IMR-90 (cell line): ENCODE measurements at regions not wholly inside any gene's neighbourhood (a gene's known extent, or its start where the extent isn't known, plus 50 kb on each side); places are given as distances from the start of the nearest gene placed in this dataset.

Experiments used
- ATAC-seq: fragments of 200-7000 bp; cut with Tn5 transposase; 2 replicates; pipeline ENCODE4 v1.9.1; 2020; ENCODE audit warnings: low read depth, mild to moderate bottlenecking, moderate library complexity
- BruUV-seq: library from RNA; stranded (reverse); fragments of 400-500 nt; replicated peaks from 2 replicates; lab custom pipeline; 2021; lab: Mats Ljungman, UMichigan
- CTCF ChIA-PET: fragments of 300-600 bp; formaldehyde crosslinking; extraction: SDS; loops from one replicate; lab custom pipeline; 2021; ENCODE audit warnings: antibody characterized with exemption; lab: Yijun Ruan, JAX
- POLR2A ChIA-PET: fragments of 300-600 bp; sonication (Branson Sonifier 250); formaldehyde crosslinking; loops from one replicate; lab custom pipeline; 2022; ENCODE audit warnings: antibody characterized with exemption; ENCODE audit not compliant: unreplicated experiment; lab: Charles Lee
- DNase-seq: peaks from one replicate; pipeline ENCODE4 v3.0.0; 2013
- H2AFZ ChIP-seq: replicated peaks from 2 replicates; pipeline ENCODE3; 2013; ENCODE audit warnings: low read length, mild to moderate bottlenecking; ENCODE audit not compliant: poor library complexity
- H2AK5ac ChIP-seq: 2 replicates; pipeline ENCODE4 v1.6.1; 2013; ENCODE audit warnings: low read depth, low read length, inconsistent platforms
- H2AK9ac ChIP-seq: replicated peaks from 2 replicates; pipeline ENCODE3; 2013; ENCODE audit warnings: mild to moderate bottlenecking, low read depth, low read length, moderate library complexity; ENCODE audit not compliant: poor library complexity
- H2BK120ac ChIP-seq: 2 replicates; pipeline ENCODE4 v1.6.1; 2013; ENCODE audit warnings: low read depth, low read length, inconsistent platforms
- H2BK15ac ChIP-seq: 3 replicates; pipeline ENCODE4 v1.6.1; 2013; ENCODE audit warnings: low read depth, low read length, inconsistent platforms
- H2BK20ac ChIP-seq: 2 replicates; pipeline ENCODE4 v1.6.1; 2013; ENCODE audit warnings: low read depth, mild to moderate bottlenecking, inconsistent platforms, low read length, moderate library complexity
- H2BK5ac ChIP-seq: 2 replicates; pipeline ENCODE4 v1.6.1; 2013; ENCODE audit warnings: mild to moderate bottlenecking, low read depth, low read length, inconsistent platforms; ENCODE audit not compliant: poor library complexity, severe bottlenecking
- H3K14ac ChIP-seq: replicated peaks from 2 replicates; pipeline ENCODE4 v1.6.1; 2013; ENCODE audit warnings: low read depth, low read length, inconsistent platforms
- H3K18ac ChIP-seq: 2 replicates; pipeline ENCODE4 v1.6.1; 2013; ENCODE audit warnings: low read depth, low read length, control low read depth
- H3K23ac ChIP-seq: 2 replicates; pipeline ENCODE4 v1.6.1; 2013; ENCODE audit warnings: low read depth, low read length, inconsistent platforms
- H3K27ac ChIP-seq: 2 replicates; pipeline ENCODE4 v1.5.1; 2013; ENCODE audit warnings: mild to moderate bottlenecking, control low read depth, low read length; ENCODE audit not compliant: insufficient read depth
- H3K27me3 ChIP-seq: 2 replicates; pipeline ENCODE4 v1.6.1; 2013; ENCODE audit warnings: low read length; ENCODE audit not compliant: control insufficient read depth, insufficient read depth
- H3K36me3 ChIP-seq: 2 replicates; pipeline ENCODE4 v1.6.1; 2013; ENCODE audit warnings: low read length, mixed read lengths; ENCODE audit not compliant: control insufficient read depth, insufficient read depth
- H3K4ac ChIP-seq: 2 replicates; pipeline ENCODE4 v1.6.1; 2013; ENCODE audit warnings: low read depth, low read length, inconsistent platforms
- H3K4me1 ChIP-seq: 2 replicates; pipeline ENCODE4 v1.6.1; 2013; ENCODE audit warnings: low read length, mixed read lengths; ENCODE audit not compliant: control insufficient read depth, insufficient read depth
- H3K4me2 ChIP-seq: 2 replicates; pipeline ENCODE4 v1.6.1; 2013; ENCODE audit warnings: low read depth, mild to moderate bottlenecking, control low read depth, low read length, moderate library complexity
- H3K4me3 ChIP-seq: 2 replicates; pipeline ENCODE4 v1.5.1; 2013; ENCODE audit warnings: low read depth, mild to moderate bottlenecking, control low read depth, low read length, moderate library complexity; ENCODE audit not compliant: insufficient read depth
- H3K56ac ChIP-seq: 2 replicates; pipeline ENCODE4 v1.6.1; 2013; ENCODE audit warnings: low read length, inconsistent platforms; ENCODE audit not compliant: insufficient read depth; ENCODE audit errors: extremely low read depth
- H3K79me1 ChIP-seq, 2 experiments: 2 replicates each; pipeline ENCODE4 v1.6.1; 2013; ENCODE audit warnings: low read length in 2 of 2, inconsistent platforms in 1 of 2, low read depth in 1 of 2
- H3K9ac ChIP-seq: 2 replicates; pipeline ENCODE4 v1.6.1; 2013; ENCODE audit warnings: low read depth, low read length, control low read depth
- H3K9me1 ChIP-seq: 2 replicates; pipeline ENCODE4 v1.6.1; 2013; ENCODE audit warnings: low read length, inconsistent platforms; ENCODE audit not compliant: insufficient read depth
- H3K9me3 ChIP-seq: 2 replicates; pipeline ENCODE4 v1.6.1; 2013; ENCODE audit warnings: low read length; ENCODE audit not compliant: control insufficient read depth, insufficient read depth
- H4K20me1 ChIP-seq: 2 replicates; pipeline ENCODE4 v1.6.1; 2013; ENCODE audit warnings: low read length, inconsistent platforms; ENCODE audit not compliant: insufficient read depth
- H4K5ac ChIP-seq: 2 replicates; pipeline ENCODE4 v1.6.1; 2013; ENCODE audit warnings: mild to moderate bottlenecking, low read depth, low read length, control low read depth
- H4K8ac ChIP-seq, 2 experiments: 2 replicates each; pipeline ENCODE4 v1.6.1; 2013; ENCODE audit warnings: low read depth in 2 of 2, low read length in 2 of 2, control low read depth in 1 of 2, inconsistent platforms in 1 of 2
- H4K91ac ChIP-seq: 2 replicates; pipeline ENCODE4 v1.6.1; 2013; ENCODE audit warnings: low read depth, low read length, inconsistent platforms; ENCODE audit not compliant: insufficient read depth
- BHLHE40 ChIP-seq: fragments of 150-350 bp; IDR thresholded peaks from 2 replicates; pipeline ENCODE4 v1.6.1; 2016; ENCODE audit warnings: mild to moderate bottlenecking, low read depth, low read length
- CEBPB ChIP-seq: IDR thresholded peaks from 2 replicates; pipeline ENCODE4 v1.6.1; 2012; ENCODE audit warnings: low read depth, low read length, improper control_type of control experiment
- CHD1 ChIP-seq: IDR thresholded peaks from 2 replicates; pipeline ENCODE4 v1.6.1; 2012; ENCODE audit warnings: low read depth, low read length, improper control_type of control experiment
- ELK1 ChIP-seq: fragments of 150-350 bp; IDR thresholded peaks from 2 replicates; pipeline ENCODE4 v1.6.1; 2016; ENCODE audit warnings: low read depth, mild to moderate bottlenecking, low read length, moderate library complexity, borderline replicate concordance
- FOS ChIP-seq: fragments of 150-350 bp; IDR thresholded peaks from 2 replicates; pipeline ENCODE4 v1.6.1; 2016; ENCODE audit warnings: low read depth, low read length
- NFE2L2 ChIP-seq: fragments of 150-350 bp; IDR thresholded peaks from 2 replicates; pipeline ENCODE4 v1.6.1; 2016; ENCODE audit warnings: low read depth, mild to moderate bottlenecking, low read length
- USF2 ChIP-seq: fragments of 150-350 bp; IDR thresholded peaks from 2 replicates; pipeline ENCODE4 v1.6.1; 2017; ENCODE audit warnings: mild to moderate bottlenecking, antibody characterized with exemption, low read length, low read depth
- WGBS, 2 experiments: methylation state at CpG; one replicate each; pipeline versions ENCODE4 v1.1.5 to v1.1.7; 2013; ENCODE audit warnings: missing lambda C conversion rate in 2 of 2; ENCODE audit not compliant: insufficient read length in 1 of 2; ENCODE audit errors: extremely low coverage in 2 of 2; 5-methylcytosine and 5-hydroxymethylcytosine counted together
- dilution Hi-C: fragments of 300-500 bp; cut with HindIII; formaldehyde crosslinking; loops from one replicate; pipeline ENCODE4 v1.14.3; 2018; ENCODE audit warnings: low sequenced_read_pairs; ENCODE audit not compliant: unreplicated experiment
- in situ Hi-C: fragments of 300-500 bp; cut with MboI; formaldehyde crosslinking; loops from 3 replicates; pipeline ENCODE4 v1.14.3; 2019; ENCODE audit warnings: low sequenced_read_pairs, inconsistent platforms, mixed read lengths
- intact Hi-C: fragments of 100-400 bp; cut with micrococcal nuclease; formaldehyde crosslinking; loops from 2 replicates; pipeline ENCODE4 v1.10.0; 2022

GRCh38 chr19:13681509-13681908 is 82.8 kb upstream of the MRI1 start:
- no peak for DNase-seq

More at GRCh38 chr19:13681509-13681908, 82.8 kb upstream of the MRI1 start:
- Histone ChIP-seq H3K4me1 (no peaks in the 10 kb centered on the region), H3K4me3 (no peak overlapping the region), H3K18ac (no peak overlapping the region), H3K4me2 (no peak overlapping the region), H3K9ac (no peak overlapping the region), H3K23ac (no peak overlapping the region), H2AK9ac (no peak overlapping the region), H2BK15ac (no peak overlapping the region), H4K5ac (no peak overlapping the region), H3K9me3 (peaks cover 9% of the 10 kb centered on the region), H2AFZ (no peak overlapping the region), H3K27me3 (no peaks in the 10 kb centered on the region; the same call in 1 of the 2 replicates), H2BK20ac (no peak overlapping the region), H3K27ac (no peak overlapping the region), H3K79me1 (no peaks in the 10 kb centered on the region), H3K36me3 (no peaks in the 10 kb centered on the region), H4K20me1 (no peaks in the 10 kb centered on the region), H3K56ac (no peak overlapping the region), H2BK120ac (no peak overlapping the region), H4K91ac (no peak overlapping the region), H2AK5ac (no peak overlapping the region), H3K14ac (no peak overlapping the region), H3K4ac (no peak overlapping the region), H3K9me1 (no peaks in the 10 kb centered on the region), H4K8ac (no peak overlapping the region), H2BK5ac (no peak overlapping the region)
- CTCF ChIA-PET, result no interaction called here
- intact Hi-C loops (no loop called here), in situ Hi-C loops (no loop called here), dilution Hi-C loops (no loop called here)
- BruUV-seq, result no TSS peak
- ATAC-seq, result no peak
- 80% methylated on average over 1 of the region's 3 CpGs; no CpG with 5 or more reads in 1 of the 2 experiments for WGBS, 2 experiments
- TF ChIP-seq CHD1 (no peak), ELK1 (no peak), BHLHE40 (no peak), CEBPB (0 out of 2 replicates have a peak, but pooled peaks have one; percentile 24), USF2 (no peak), FOS (no peak), NFE2L2 (no peak)
- POLR2A ChIA-PET, result no interaction called here
